IPS DF 6.9 (cell line): ENCODE measurements at regions not wholly inside any gene's neighbourhood (a gene's known extent, or its start where the extent isn't known, plus 50 kb on each side); places are given as distances from the start of the nearest gene placed in this dataset.
"Not testable (repeated sequence)": the region's sequence is repeated elsewhere in the genome, so short reads cannot be mapped to it uniquely, and the experiment has no call there.

Experiments used
- DNase-seq: peaks from one replicate; pipeline ENCODE4 v3.0.0-alpha.2; 2013; ENCODE audit warnings: low read depth, low spot score
- H3K27ac ChIP-seq: one replicate; pipeline ENCODE4 v1.5.1; 2013; ENCODE audit warnings: low read length, control low read depth
- H3K27me3 ChIP-seq: 2 replicates; pipeline ENCODE4 v1.6.1; 2013; ENCODE audit warnings: mild to moderate bottlenecking, low read length; ENCODE audit not compliant: control insufficient read depth, insufficient read depth
- H3K36me3 ChIP-seq: 2 replicates; pipeline ENCODE4 v1.6.1; 2013; ENCODE audit warnings: low read length; ENCODE audit not compliant: control insufficient read depth, insufficient read depth
- H3K4me1 ChIP-seq: 2 replicates; pipeline ENCODE4 v1.6.1; 2013; ENCODE audit warnings: low read length; ENCODE audit not compliant: control insufficient read depth, insufficient read depth
- H3K4me3 ChIP-seq: 2 replicates; pipeline ENCODE4 v1.5.1; 2013; ENCODE audit warnings: mild to moderate bottlenecking, low read length
- H3K9me3 ChIP-seq: 2 replicates; pipeline ENCODE4 v1.6.1; 2013; ENCODE audit warnings: low read length, inconsistent platforms; ENCODE audit not compliant: control insufficient read depth, insufficient read depth
- WGBS: extraction: QIAGEN DNeasy Blood & Tissue Kit; methylation state at CpG from one replicate; pipeline ENCODE4 v1.1.7; 2013; ENCODE audit warnings: mixed read lengths, missing lambda C conversion rate; ENCODE audit not compliant: insufficient read length, insufficient coverage; 5-methylcytosine and 5-hydroxymethylcytosine counted together

GRCh38 chr2:131753640-131754561 is 226.2 kb downstream of the CCDC74A start:
- H3K27ac ChIP-seq = no peak overlapping the region
- H3K36me3 ChIP-seq = no peaks in the 10 kb centered on the region
- H3K27me3 ChIP-seq = no peaks in the 10 kb centered on the region
- H3K4me3 ChIP-seq = no peak overlapping the region
- H3K4me1 ChIP-seq = no peaks in the 10 kb centered on the region
- no CpG with 5 or more reads among the region's 50 CpGs for WGBS
- DNase-seq = no peak
- H3K9me3 ChIP-seq = no peaks in the 10 kb centered on the region

GRCh38 chr2:131754929-131755720 is 227.4 kb downstream of the CCDC74A start:
- H3K27me3 ChIP-seq = no peaks in the 10 kb centered on the region
- no peak for DNase-seq
- WGBS = no CpG with 5 or more reads among the region's 41 CpGs

GRCh38 chr2:131756141-131756907 is 228.6 kb downstream of the CCDC74A start:
- Histone ChIP-seq H3K4me3 (no peak overlapping the region), H3K4me1 (no peaks in the 10 kb centered on the region), H3K9me3 (no peaks in the 10 kb centered on the region), H3K27me3 (no peaks in the 10 kb centered on the region), H3K27ac (no peak overlapping the region), H3K36me3 (no peaks in the 10 kb centered on the region)
- DNase-seq = no peak
- no CpG with 5 or more reads among the region's 40 CpGs for WGBS

More at GRCh38 chr2:131754929-131755720, 227.4 kb downstream of the CCDC74A start:
- Histone ChIP-seq H3K9me3 (no peaks in the 10 kb centered on the region), H3K36me3 (no peaks in the 10 kb centered on the region), H3K4me3 (no peak overlapping the region), H3K27ac (no peak overlapping the region), H3K4me1 (no peaks in the 10 kb centered on the region)

GRCh38 chr2:131758941-131759340 is 231.3 kb downstream of the CCDC74A start:
- not testable (repeated sequence) for H3K9me3 ChIP-seq, H3K27me3 ChIP-seq, DNase-seq, H3K27ac ChIP-seq, H3K4me1 ChIP-seq, H3K36me3 ChIP-seq, H3K4me3 ChIP-seq
- no CpG with 5 or more reads among the region's 4 CpGs for WGBS

- H3K4me1 ChIP-seq, DNase-seq, H3K9me3 ChIP-seq, H3K27me3 ChIP-seq, H3K36me3 ChIP-seq, H3K27ac ChIP-seq, H3K4me3 ChIP-seq: not testable (repeated sequence)
- no CpG with 5 or more reads among the region's 10 CpGs for WGBS
These were observed 247.4 kb downstream of the CCDC74A start for GRCh38 chr2:131774955-131775555.

GRCh38 chr2:131775903-131776506 is 248.3 kb downstream of the CCDC74A start:
- WGBS = no CpG with 5 or more reads among the region's 12 CpGs
- not testable (repeated sequence) for H3K4me1 ChIP-seq, H3K4me3 ChIP-seq

GRCh38 chr2:131780446-131780845 is 252.8 kb downstream of the CCDC74A start:
- DNase-seq, H3K27me3 ChIP-seq, H3K27ac ChIP-seq, H3K4me1 ChIP-seq, H3K9me3 ChIP-seq, H3K36me3 ChIP-seq, H3K4me3 ChIP-seq: not testable (repeated sequence)
- no CpG with 5 or more reads among the region's 5 CpGs for WGBS

More at GRCh38 chr2:131775903-131776506, 248.3 kb downstream of the CCDC74A start:
- H3K36me3 ChIP-seq, H3K27me3 ChIP-seq, H3K27ac ChIP-seq, H3K9me3 ChIP-seq, DNase-seq: not testable (repeated sequence)

- WGBS = no CpG with 5 or more reads among the region's 42 CpGs
- no peaks in the 10 kb centered on the region for H3K36me3 ChIP-seq
- H3K9me3 ChIP-seq = no peaks in the 10 kb centered on the region
- H3K27ac ChIP-seq = no peak overlapping the region
- 0 out of 2 replicates have a peak, but pooled peaks cover 1% of the 10 kb centered on the region for H3K4me1 ChIP-seq
- H3K4me3 ChIP-seq = no peak overlapping the region
- no peak for DNase-seq
- no peaks in the 10 kb centered on the region for H3K27me3 ChIP-seq
These were observed 273.6 kb downstream of the CCDC74A start for GRCh38 chr2:131801210-131801744.

GRCh38 chr2:131801745-131802350 is 274.2 kb downstream of the CCDC74A start:
- not testable (repeated sequence) for H3K4me1 ChIP-seq, H3K36me3 ChIP-seq, H3K9me3 ChIP-seq, DNase-seq, H3K27me3 ChIP-seq, H3K27ac ChIP-seq
- peak overlapping the region; percentile 21; the same call in 1 of the 2 replicates for H3K4me3 ChIP-seq
- WGBS = no CpG with 5 or more reads among the region's 41 CpGs
